Spleen (tissue), 7 donors: ENCODE measurements at regions not wholly inside any gene's neighbourhood (a gene's known extent, or its start where the extent isn't known, plus 50 kb on each side); places are given as distances from the start of the nearest gene placed in this dataset.

Experiments used
- POLR2A ChIP-seq, 3 donors: fragments of 450-650 bp; IDR thresholded peaks; one replicate each; pipeline ENCODE4 v1.5.1; 2017; ENCODE audit warnings: antibody characterized with exemption in 3 of 3, mild to moderate bottlenecking in 1 of 3
- TF ChIP-seq, protein P1 (sequence below), 11 experiments: fragments of 200-600 bp in 7 of 11; fragments of 450-650 bp in 4 of 11; sonication (generic) in 4 of 11; IDR thresholded peaks in 8 of 11; conservative IDR thresholded peaks in 3 of 11; 1 replicate in 7 of 11; 2 replicates in 4 of 11; pipeline versions ENCODE4 v1.4.0 to v1.8.0; 2016 to 2021; ENCODE audit warnings: antibody characterized with exemption in 11 of 11, inconsistent platforms in 4 of 11, mild to moderate bottlenecking in 1 of 11
- donor health status: DM: no; HTN: no; CAD: no; lungs with moderate emphysema.
- donor health status: DM: no; HTN: no; CAD: no.
- donor health status: DM: no; HTN: no; CAD: no.

GRCh38 chr2:196275646-196276352 lies 104.4 kb upstream of the STK17B start:
- TF ChIP-seq, protein P1, sequence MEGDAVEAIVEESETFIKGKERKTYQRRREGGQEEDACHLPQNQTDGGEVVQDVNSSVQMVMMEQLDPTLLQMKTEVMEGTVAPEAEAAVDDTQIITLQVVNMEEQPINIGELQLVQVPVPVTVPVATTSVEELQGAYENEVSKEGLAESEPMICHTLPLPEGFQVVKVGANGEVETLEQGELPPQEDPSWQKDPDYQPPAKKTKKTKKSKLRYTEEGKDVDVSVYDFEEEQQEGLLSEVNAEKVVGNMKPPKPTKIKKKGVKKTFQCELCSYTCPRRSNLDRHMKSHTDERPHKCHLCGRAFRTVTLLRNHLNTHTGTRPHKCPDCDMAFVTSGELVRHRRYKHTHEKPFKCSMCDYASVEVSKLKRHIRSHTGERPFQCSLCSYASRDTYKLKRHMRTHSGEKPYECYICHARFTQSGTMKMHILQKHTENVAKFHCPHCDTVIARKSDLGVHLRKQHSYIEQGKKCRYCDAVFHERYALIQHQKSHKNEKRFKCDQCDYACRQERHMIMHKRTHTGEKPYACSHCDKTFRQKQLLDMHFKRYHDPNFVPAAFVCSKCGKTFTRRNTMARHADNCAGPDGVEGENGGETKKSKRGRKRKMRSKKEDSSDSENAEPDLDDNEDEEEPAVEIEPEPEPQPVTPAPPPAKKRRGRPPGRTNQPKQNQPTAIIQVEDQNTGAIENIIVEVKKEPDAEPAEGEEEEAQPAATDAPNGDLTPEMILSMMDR (IDR thresholded peaks at IDR 0.05 in 8 of 11, conservative IDR thresholded peaks at IDR 0.05 in 3 of 11) = no peak
- TF ChIP-seq POLR2A (IDR thresholded peaks at IDR 0.05) = no peak
